Neuronal stem cell (in vitro differentiated cells): ENCODE measurements at regions not wholly inside any gene's neighbourhood (a gene's known extent, or its start where the extent isn't known, plus 50 kb on each side); places are given as distances from the start of the nearest gene placed in this dataset.

ENCODE experiments used
- DNase-seq: peaks from one replicate; pipeline ENCODE4 v3.0.0-alpha.2; 2013; ENCODE audit warnings: low spot score
- H2AFZ ChIP-seq: one replicate; pipeline ENCODE4 v1.6.1; 2013; ENCODE audit warnings: mild to moderate bottlenecking, low read length, inconsistent platforms
- H2AK5ac ChIP-seq: 2 replicates; pipeline ENCODE4 v1.6.1; 2013; ENCODE audit warnings: low read depth, mild to moderate bottlenecking, inconsistent platforms, low read length, moderate library complexity, mixed read lengths
- H2BK120ac ChIP-seq: 2 replicates; pipeline ENCODE4 v1.6.1; 2013; ENCODE audit warnings: low read depth, mild to moderate bottlenecking, inconsistent platforms, low read length, moderate library complexity, mixed read lengths
- H2BK12ac ChIP-seq: one replicate; pipeline ENCODE4 v1.6.1; 2013; ENCODE audit warnings: low read length, inconsistent platforms
- H2BK15ac ChIP-seq: 2 replicates; pipeline ENCODE4 v1.6.1; 2013; ENCODE audit warnings: mild to moderate bottlenecking, low read length, inconsistent platforms, mixed read lengths
- H2BK5ac ChIP-seq: one replicate; pipeline ENCODE4 v1.6.1; 2013; ENCODE audit warnings: inconsistent platforms, mild to moderate bottlenecking, low read length, moderate library complexity
- H3K14ac ChIP-seq: one replicate; pipeline ENCODE4 v1.6.1; 2013; ENCODE audit warnings: low read length, inconsistent platforms
- H3K18ac ChIP-seq: 2 replicates; pipeline ENCODE4 v1.6.1; 2013; ENCODE audit warnings: low read length, inconsistent platforms
- H3K23ac ChIP-seq: 2 replicates; pipeline ENCODE4 v1.6.1; 2013; ENCODE audit warnings: low read depth, mild to moderate bottlenecking, mixed read lengths, low read length, inconsistent platforms; ENCODE audit not compliant: poor library complexity
- H3K27ac ChIP-seq: replicated peaks from 3 replicates; pipeline ENCODE4 v1.5.1; 2013; ENCODE audit warnings: low read length, inconsistent platforms
- H3K27me3 ChIP-seq, 3 experiments: 2 replicates each; pipeline ENCODE4 v1.6.1; 2013; ENCODE audit warnings: low read length in 3 of 3, mild to moderate bottlenecking in 2 of 3, inconsistent platforms in 1 of 3, low read depth in 1 of 3, mixed read lengths in 1 of 3, moderate library complexity in 1 of 3; ENCODE audit not compliant: control insufficient read depth in 3 of 3, insufficient read depth in 3 of 3
- H3K36me3 ChIP-seq, 2 donors: replicated peaks in 1 of 2; 2 replicates each; pipeline ENCODE4 v1.6.1; 2013; ENCODE audit warnings: low read length in 2 of 2; ENCODE audit not compliant: control insufficient read depth in 2 of 2, insufficient read depth in 2 of 2
- H3K4ac ChIP-seq: 2 replicates; pipeline ENCODE4 v1.6.1; 2013; ENCODE audit warnings: inconsistent platforms, mild to moderate bottlenecking, low read length, moderate library complexity
- H3K4me1 ChIP-seq, 2 donors: 1 replicate in 1 of 2; 2 replicates in 1 of 2; pipeline ENCODE4 v1.6.1; 2013; ENCODE audit warnings: low read length in 2 of 2, low read depth in 1 of 2; ENCODE audit not compliant: control insufficient read depth in 2 of 2, insufficient read depth in 1 of 2
- H3K4me2 ChIP-seq: one replicate; pipeline ENCODE4 v1.6.1; 2013; ENCODE audit warnings: mild to moderate bottlenecking, low read length, inconsistent platforms; ENCODE audit not compliant: insufficient read depth, poor library complexity, severe bottlenecking
- H3K4me3 ChIP-seq, 2 donors: 2 replicates each; pipeline ENCODE4 v1.5.1; 2013; ENCODE audit warnings: low read length in 2 of 2, mild to moderate bottlenecking in 2 of 2, inconsistent platforms in 1 of 2, moderate library complexity in 1 of 2
- H3K79me1 ChIP-seq: one replicate; pipeline ENCODE4 v1.6.1; 2013; ENCODE audit warnings: low read depth, mild to moderate bottlenecking, inconsistent platforms, low read length, moderate library complexity
- H3K9ac ChIP-seq: one replicate; pipeline ENCODE4 v1.6.1; 2013; ENCODE audit warnings: mild to moderate bottlenecking, low read depth, low read length, inconsistent platforms; ENCODE audit not compliant: poor library complexity
- H3K9me3 ChIP-seq, 2 donors: replicated peaks in 1 of 2; 2 replicates each; pipeline versions ENCODE3 to v1.6.1; 2013; ENCODE audit warnings: low read length in 2 of 2, mild to moderate bottlenecking in 2 of 2, inconsistent platforms in 1 of 2, low read depth in 1 of 2, mixed read lengths in 1 of 2, moderate library complexity in 1 of 2; ENCODE audit not compliant: control insufficient read depth in 2 of 2, insufficient read depth in 1 of 2
- H4K8ac ChIP-seq: one replicate; pipeline ENCODE4 v1.6.1; 2013; ENCODE audit warnings: low read depth, mild to moderate bottlenecking, inconsistent platforms, low read length, moderate library complexity
- H4K91ac ChIP-seq: one replicate; pipeline ENCODE4 v1.6.1; 2013; ENCODE audit warnings: low read length, low read depth, mild to moderate bottlenecking, inconsistent platforms; ENCODE audit not compliant: poor library complexity
- whole genome bisulfite sequencing, 2 donors: extraction: QIAGEN DNeasy Blood & Tissue Kit; methylation state at CpG; one replicate each; pipeline ENCODE4 v1.1.7; 2013; ENCODE audit warnings: missing lambda C conversion rate in 2 of 2, mixed read lengths in 1 of 2; ENCODE audit not compliant: insufficient read length in 2 of 2, insufficient replicate concordance in 1 of 2; ENCODE audit errors: extremely low coverage in 2 of 2; 5-methylcytosine and 5-hydroxymethylcytosine counted together

GRCh38 chr2:239903210-239903609 is 121.9 kb downstream of the NDUFA10 start:
- Histone ChIP-seq H2BK12ac (no peak overlapping the region), H2BK5ac (no peak overlapping the region), H2BK15ac (no peak overlapping the region), H2AK5ac (no peak overlapping the region), H3K23ac (no peak overlapping the region), H4K8ac (no peak overlapping the region), H3K18ac (no peak overlapping the region), H3K79me1 (no peaks in the 10 kb centered on the region), H3K36me3 (no peaks in the 10 kb centered on the region), H2BK120ac (no peak overlapping the region), H3K4me2 (no peak overlapping the region), H3K9ac (no peak overlapping the region), H3K9me3 (peaks cover 0 to 2% of the 10 kb centered on the region in 2 donors), H2AFZ (no peak overlapping the region), H4K91ac (no peak overlapping the region), H3K4me3 (no peak overlapping the region), H3K27me3 (peaks cover 0 to 13% (median 0%) of the 10 kb centered on the region in 3 experiments), H3K4ac (no peak overlapping the region), H3K4me1 (peaks cover 0 to 2% of the 10 kb centered on the region in 2 donors), H3K14ac (no peak overlapping the region), H3K27ac (no peak overlapping the region)
- WGBS, 2 donors = no CpG with 5 or more reads among the region's 8 CpGs
- no peak for DNase-seq

GRCh38 chr2:239902749-239903201 is 122.4 kb downstream of the NDUFA10 start:
- Histone ChIP-seq H3K27me3 (peaks cover 0 to 15% (median 0%) of the 10 kb centered on the region in 3 experiments), H3K23ac (no peak overlapping the region), H3K9ac (no peak overlapping the region), H3K4me2 (no peak overlapping the region), H2BK120ac (no peak overlapping the region), H2AFZ (no peak overlapping the region), H4K91ac (no peak overlapping the region), H3K4me1 (peaks cover 0 to 2% of the 10 kb centered on the region in 2 donors), H2BK5ac (no peak overlapping the region), H3K36me3 (no peaks in the 10 kb centered on the region), H3K4ac (no peak overlapping the region), H2AK5ac (no peak overlapping the region), H3K79me1 (no peaks in the 10 kb centered on the region), H3K9me3 (peaks cover 0 to 2% of the 10 kb centered on the region in 2 donors), H3K4me3 (no peak overlapping the region), H4K8ac (no peak overlapping the region), H3K18ac (no peak overlapping the region), H2BK15ac (no peak overlapping the region), H3K14ac (no peak overlapping the region), H3K27ac (no peak overlapping the region), H2BK12ac (no peak overlapping the region)
- no CpG with 5 or more reads among the region's 11 CpGs for WGBS, 2 donors
- DNase-seq = no peak

GRCh38 chr2:239898292-239898925 is 126.7 kb downstream of the NDUFA10 start:
- Histone ChIP-seq H2AK5ac (no peak overlapping the region), H4K91ac (no peak overlapping the region), H3K9ac (no peak overlapping the region), H3K4me1 (peaks cover 0 to 2% of the 10 kb centered on the region in 2 donors), H3K36me3 (no peaks in the 10 kb centered on the region), H3K23ac (no peak overlapping the region), H3K9me3 (no peaks in the 10 kb centered on the region), H2BK12ac (no peak overlapping the region), H2BK120ac (no peak overlapping the region), H2BK5ac (no peak overlapping the region), H3K27ac (no peak overlapping the region), H2AFZ (no peak overlapping the region), H3K4me3 (no peak overlapping the region), H4K8ac (no peak overlapping the region), H3K79me1 (no peaks in the 10 kb centered on the region), H3K14ac (no peak overlapping the region), H3K4ac (no peak overlapping the region), H3K18ac (no peak overlapping the region), H2BK15ac (no peak overlapping the region), H3K4me2 (no peak overlapping the region), H3K27me3 (peaks cover 0 to 17% (median 0%) of the 10 kb centered on the region in 3 experiments)
- no CpG with 5 or more reads among the region's 13 CpGs for WGBS, 2 donors
- DNase-seq = no peak

- Histone ChIP-seq H3K9me3 (no peaks in the 10 kb centered on the region), H3K4me1 (no peaks in the 10 kb centered on the region)
- WGBS, 2 donors = no CpG with 5 or more reads among the region's 9 CpGs
These were observed 127.4 kb downstream of the NDUFA10 start for GRCh38 chr2:239897596-239898235.

More at GRCh38 chr2:239897596-239898235, 127.4 kb downstream of the NDUFA10 start:
- Histone ChIP-seq H3K36me3 (no peaks in the 10 kb centered on the region), H3K27ac (no peak overlapping the region), H2BK120ac (no peak overlapping the region), H3K9ac (no peak overlapping the region), H4K91ac (no peak overlapping the region), H2BK5ac (no peak overlapping the region), H3K27me3 (peaks cover 0 to 14% (median 0%) of the 10 kb centered on the region in 3 experiments), H2AK5ac (no peak overlapping the region), H3K14ac (no peak overlapping the region), H3K4ac (no peak overlapping the region), H2BK15ac (no peak overlapping the region), H2AFZ (no peak overlapping the region), H4K8ac (no peak overlapping the region), H3K18ac (peak overlapping the region; percentile 15), H3K4me2 (no peak overlapping the region), H3K23ac (no peak overlapping the region), H3K79me1 (no peaks in the 10 kb centered on the region), H2BK12ac (no peak overlapping the region), H3K4me3 (peak overlapping the region in 1 of 2 donors; percentile 67)
- no peak for DNase-seq
